Neural progenitor cell (in vitro differentiated cells): ENCODE measurements at regions not wholly inside any gene's neighbourhood (a gene's known extent, or its start where the extent isn't known, plus 50 kb on each side); places are given as distances from the start of the nearest gene placed in this dataset.

Experiments
- DNase-seq: peaks from one replicate; pipeline ENCODE4 v3.0.0-alpha.2; 2016; ENCODE audit warnings: low spot score
- H2AFZ ChIP-seq: fragments of 200-600 bp; sonication (generic); replicated peaks from 2 replicates; pipeline ENCODE4 v1.6.1; 2016; ENCODE audit warnings: antibody characterized with exemption
- H3F3A ChIP-seq: fragments of 200-600 bp; sonication (generic); 2 replicates; pipeline ENCODE4 v1.6.1; 2016; ENCODE audit warnings: antibody characterized with exemption, low read depth
- H3K27ac ChIP-seq: fragments of 200-600 bp; sonication (generic); 2 replicates; pipeline ENCODE4 v1.5.1; 2016; ENCODE audit warnings: mild to moderate bottlenecking
- H3K27me3 ChIP-seq: fragments of 200-600 bp; sonication (generic); 2 replicates; pipeline ENCODE4 v1.6.1; 2016; ENCODE audit warnings: mild to moderate bottlenecking, moderate library complexity
- H3K36me3 ChIP-seq: fragments of 200-600 bp; sonication (generic); 2 replicates; pipeline ENCODE4 v1.5.1; 2016
- H3K4me1 ChIP-seq: fragments of 200-600 bp; sonication (generic); 2 replicates; pipeline ENCODE4 v1.6.1; 2016; ENCODE audit warnings: mixed run types
- H3K4me2 ChIP-seq: fragments of 200-600 bp; sonication (generic); 2 replicates; pipeline ENCODE4 v1.6.1; 2016
- H3K4me3 ChIP-seq: fragments of 200-600 bp; sonication (generic); 2 replicates; pipeline ENCODE4 v1.5.1; 2016
- H3K79me2 ChIP-seq: fragments of 200-600 bp; sonication (generic); 2 replicates; pipeline ENCODE4 v1.6.1; 2016; ENCODE audit warnings: low read depth
- H3K9ac ChIP-seq: fragments of 200-600 bp; sonication (generic); 2 replicates; pipeline ENCODE4 v1.6.1; 2016
- H3K9me3 ChIP-seq: fragments of 200-600 bp; sonication (generic); 2 replicates; pipeline ENCODE4 v1.5.1; 2016; ENCODE audit warnings: low read depth
- H4K20me1 ChIP-seq: fragments of 200-600 bp; sonication (generic); 2 replicates; pipeline ENCODE4 v1.6.1; 2016; ENCODE audit warnings: low read depth
- H3K27ac Mint-ChIP-seq: 3 replicates; pipeline ENCODE4 v1.8.0; 2021; ENCODE audit warnings: mixed read lengths
- H3K27me3 Mint-ChIP-seq: 2 replicates; pipeline ENCODE4 v1.8.0; 2022; ENCODE audit warnings: low read depth, mild to moderate bottlenecking, inconsistent platforms, moderate library complexity, mixed read lengths; ENCODE audit not compliant: insufficient read depth
- H3K36me3 Mint-ChIP-seq: 3 replicates; pipeline ENCODE4 v1.8.0; 2021; ENCODE audit warnings: mixed read lengths
- H3K4me1 Mint-ChIP-seq: 3 replicates; pipeline ENCODE4 v1.8.0; 2021; ENCODE audit warnings: mixed read lengths
- H3K4me3 Mint-ChIP-seq: 3 replicates; pipeline ENCODE4 v1.8.0; 2021; ENCODE audit warnings: mild to moderate bottlenecking, moderate library complexity, mixed read lengths
- H3K9me3 Mint-ChIP-seq: 3 replicates; pipeline ENCODE4 v1.8.0; 2020; ENCODE audit warnings: mixed read lengths
- EZH2 ChIP-seq: fragments of 200-600 bp; sonication (generic); IDR thresholded peaks from 2 replicates; pipeline ENCODE4 v1.6.1; 2017; ENCODE audit warnings: antibody characterized with exemption, mild to moderate bottlenecking, moderate library complexity
- EZH2phosphoT487 ChIP-seq: fragments of 200-600 bp; sonication (generic); IDR thresholded peaks from 2 replicates; pipeline ENCODE4 v1.6.1; 2017; ENCODE audit warnings: antibody characterized with exemption
- TF ChIP-seq, protein P1 (sequence below): fragments of 200-600 bp; sonication (generic); IDR thresholded peaks from 2 replicates; pipeline ENCODE4 v1.5.1; 2017; ENCODE audit warnings: antibody characterized with exemption, mild to moderate bottlenecking

DNA sequence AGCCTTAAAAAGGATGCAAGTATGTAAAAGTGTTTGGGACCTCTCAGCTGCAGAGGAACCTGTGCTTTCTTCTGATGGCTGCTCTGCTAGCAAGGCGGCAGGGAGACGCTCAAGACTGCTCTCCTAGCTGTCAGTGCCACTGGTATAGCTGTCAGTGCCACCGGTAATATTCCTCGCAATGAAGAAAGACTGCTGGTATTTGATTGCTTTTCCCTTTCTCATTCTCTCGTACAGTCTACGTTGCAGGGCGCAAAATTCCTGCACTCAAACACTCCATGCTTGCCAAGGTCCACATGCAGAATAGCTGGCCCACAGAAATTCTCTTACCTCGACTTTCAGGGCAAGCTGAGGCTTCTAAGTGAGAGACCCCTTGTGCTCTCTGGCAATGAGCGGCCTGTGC is 432.6 kb upstream of the KLF6 start:
- Histone ChIP-seq H3K27me3 (no peaks in the 10 kb centered on the region), H3F3A (peaks cover 15% of the 10 kb centered on the region), H3K27ac (no peak overlapping the region), H2AFZ (no peak overlapping the region), H3K79me2 (no peaks in the 10 kb centered on the region), H3K9me3 (no peaks in the 10 kb centered on the region), H3K4me1 (peaks cover 21% of the 10 kb centered on the region), H3K4me2 (no peak overlapping the region), H3K36me3 (no peaks in the 10 kb centered on the region), H4K20me1 (no peaks in the 10 kb centered on the region), H3K4me3 (no peak overlapping the region), H3K9ac (no peak overlapping the region)
- Mint-ChIP-seq H3K9me3 (peaks cover 2% of the 10 kb centered on the region), H3K4me1 (peaks cover 42% of the 10 kb centered on the region), H3K27me3 (peaks cover 8% of the 10 kb centered on the region), H3K36me3 (no peaks in the 10 kb centered on the region), H3K27ac (no peak overlapping the region), H3K4me3 (no peak overlapping the region)
- no peak for DNase-seq
- TF ChIP-seq EZH2 (no peak), EZH2phosphoT487 (no peak)
- TF ChIP-seq, protein P1, sequence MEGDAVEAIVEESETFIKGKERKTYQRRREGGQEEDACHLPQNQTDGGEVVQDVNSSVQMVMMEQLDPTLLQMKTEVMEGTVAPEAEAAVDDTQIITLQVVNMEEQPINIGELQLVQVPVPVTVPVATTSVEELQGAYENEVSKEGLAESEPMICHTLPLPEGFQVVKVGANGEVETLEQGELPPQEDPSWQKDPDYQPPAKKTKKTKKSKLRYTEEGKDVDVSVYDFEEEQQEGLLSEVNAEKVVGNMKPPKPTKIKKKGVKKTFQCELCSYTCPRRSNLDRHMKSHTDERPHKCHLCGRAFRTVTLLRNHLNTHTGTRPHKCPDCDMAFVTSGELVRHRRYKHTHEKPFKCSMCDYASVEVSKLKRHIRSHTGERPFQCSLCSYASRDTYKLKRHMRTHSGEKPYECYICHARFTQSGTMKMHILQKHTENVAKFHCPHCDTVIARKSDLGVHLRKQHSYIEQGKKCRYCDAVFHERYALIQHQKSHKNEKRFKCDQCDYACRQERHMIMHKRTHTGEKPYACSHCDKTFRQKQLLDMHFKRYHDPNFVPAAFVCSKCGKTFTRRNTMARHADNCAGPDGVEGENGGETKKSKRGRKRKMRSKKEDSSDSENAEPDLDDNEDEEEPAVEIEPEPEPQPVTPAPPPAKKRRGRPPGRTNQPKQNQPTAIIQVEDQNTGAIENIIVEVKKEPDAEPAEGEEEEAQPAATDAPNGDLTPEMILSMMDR, result no peak

- Histone ChIP-seq H3K79me2 (no peaks in the 10 kb centered on the region), H4K20me1 (no peaks in the 10 kb centered on the region), H3K27me3 (no peaks in the 10 kb centered on the region), H2AFZ (no peak overlapping the region), H3K27ac (no peak overlapping the region), H3K9me3 (no peaks in the 10 kb centered on the region), H3F3A (peaks cover 15% of the 10 kb centered on the region), H3K4me3 (no peak overlapping the region), H3K4me2 (no peak overlapping the region), H3K4me1 (peaks cover 21% of the 10 kb centered on the region), H3K36me3 (no peaks in the 10 kb centered on the region), H3K9ac (no peak overlapping the region)
- TF ChIP-seq EZH2, result no peak
- TF ChIP-seq, protein P1, result no peak
- TF ChIP-seq EZH2phosphoT487, result no peak
- no peak overlapping the region for H3K4me3 Mint-ChIP-seq
- no peaks in the 10 kb centered on the region for H3K36me3 Mint-ChIP-seq
- peaks cover 42% of the 10 kb centered on the region for H3K4me1 Mint-ChIP-seq
- no peak overlapping the region for H3K27ac Mint-ChIP-seq
- H3K27me3 Mint-ChIP-seq, result peaks cover 8% of the 10 kb centered on the region
- peaks cover 2% of the 10 kb centered on the region for H3K9me3 Mint-ChIP-seq
- DNase-seq, result no peak
These were observed 432.2 kb upstream of the KLF6 start for GRCh38 chr10:4217187-4217586.

DNA sequence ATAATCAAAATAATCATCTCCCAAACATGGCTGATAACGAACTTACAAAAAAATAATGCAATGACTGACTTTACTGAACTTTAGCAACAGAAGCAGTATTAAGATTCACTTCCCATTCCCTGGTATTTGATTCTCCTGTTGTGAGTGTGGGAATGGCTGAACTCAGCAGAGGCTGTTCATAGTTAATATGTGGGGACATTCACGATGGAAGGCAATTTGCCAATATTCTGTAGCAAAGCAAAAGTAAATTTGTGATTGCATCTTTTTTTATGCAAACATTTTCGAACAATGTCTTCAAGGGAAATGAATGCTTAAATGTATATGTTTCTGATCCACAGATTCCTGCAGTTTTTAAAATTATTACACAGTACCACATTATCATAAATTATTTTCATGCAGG is 431.7 kb upstream of the KLF6 start:
- Histone ChIP-seq H3K9me3 (no peaks in the 10 kb centered on the region), H3K27me3 (no peaks in the 10 kb centered on the region), H3K9ac (no peak overlapping the region), H2AFZ (no peak overlapping the region), H3K4me1 (peaks cover 21% of the 10 kb centered on the region), H3K4me2 (no peak overlapping the region), H3K4me3 (no peak overlapping the region), H3K27ac (no peak overlapping the region), H3K36me3 (no peaks in the 10 kb centered on the region), H3K79me2 (no peaks in the 10 kb centered on the region), H3F3A (peaks cover 15% of the 10 kb centered on the region), H4K20me1 (no peaks in the 10 kb centered on the region)
- no peak for DNase-seq
- H3K27ac Mint-ChIP-seq, result no peak overlapping the region
- no peak overlapping the region for H3K4me3 Mint-ChIP-seq
- peaks cover 42% of the 10 kb centered on the region for H3K4me1 Mint-ChIP-seq
- H3K27me3 Mint-ChIP-seq, result peaks cover 8% of the 10 kb centered on the region
- TF ChIP-seq, protein P1, result no peak
- TF ChIP-seq EZH2phosphoT487, result no peak
- TF ChIP-seq EZH2, result no peak
- no peaks in the 10 kb centered on the region for H3K36me3 Mint-ChIP-seq
- H3K9me3 Mint-ChIP-seq, result peaks cover 2% of the 10 kb centered on the region
